Mucosa of descending colon (tissue), 3 donors: ENCODE measurements at regions not wholly inside any gene's neighbourhood (a gene's known extent, or its start where the extent isn't known, plus 50 kb on each side); places are given as distances from the start of the nearest gene placed in this dataset.

Experiments used
- ATAC-seq: fragments of 200-7000 bp; cut with Tn5 transposase; one replicate; pipeline ENCODE4 v1.9.1; 2020; ENCODE audit warnings: mild to moderate bottlenecking, moderate library complexity
- DNase-seq, 3 donors: peaks; one replicate each; pipeline ENCODE4 v3.0.0-alpha.2; 2020
- H3K36me3 ChIP-seq: fragments of 200-600 bp; one replicate; pipeline ENCODE4 v1.8.0; 2021; ENCODE audit warnings: low read depth, mild to moderate bottlenecking
- H3K4me1 ChIP-seq: fragments of 200-600 bp; one replicate; pipeline ENCODE4 v1.8.0; 2021; ENCODE audit warnings: low read depth, mild to moderate bottlenecking
- H3K4me3 ChIP-seq: fragments of 200-600 bp; one replicate; pipeline ENCODE4 v1.8.0; 2021; ENCODE audit warnings: mild to moderate bottlenecking
- H3K9me3 ChIP-seq: fragments of 200-600 bp; one replicate; pipeline ENCODE4 v1.8.0; 2021; ENCODE audit warnings: mild to moderate bottlenecking
- CTCF ChIP-seq: fragments of 200-600 bp; IDR thresholded peaks from one replicate; pipeline ENCODE4 v1.8.0; 2022; ENCODE audit warnings: antibody characterized with exemption, mild to moderate bottlenecking
- intact Hi-C, 2 donors: fragments of 100-400 bp; cut with DNase I in 1 of 2; cut with micrococcal nuclease in 1 of 2; formaldehyde crosslinking; loops; one replicate each; pipeline versions ENCODE4 v1.11.0 to v1.11.1; 2022; cut with DNase I, micrococcal nuclease
- donor health status: DM: no; HTN: no; CAD: no; lungs with moderate emphysema.
- donor health status: DM: no; HTN: no; CAD: no.
- donor health status: DM: no; HTN: yes; CAD: no.

DNA sequence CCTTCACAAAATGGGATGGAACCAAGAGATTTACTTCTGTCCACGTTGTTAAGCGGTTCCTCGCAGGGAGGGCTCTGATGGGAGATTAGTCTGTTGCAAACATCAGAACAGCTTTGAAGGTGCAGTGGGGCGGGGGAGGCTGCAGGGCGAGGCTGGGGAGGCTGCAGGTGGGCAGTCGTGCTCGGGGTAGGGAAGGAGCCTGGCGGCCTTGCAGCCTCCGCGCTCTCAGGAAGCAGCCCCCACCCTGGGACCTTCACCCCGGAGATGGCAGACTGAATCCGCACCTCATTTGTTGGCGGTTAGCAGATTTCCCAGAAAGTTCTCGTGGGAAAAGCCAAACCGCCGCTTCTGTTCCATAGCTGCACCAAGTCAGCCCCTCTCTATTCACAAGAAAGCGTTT is 237.3 kb downstream of the BRD1 start:
- intact Hi-C loops: no loop called here
- ATAC-seq (no peak), DNase-seq (no peak)
- Histone ChIP-seq H3K4me1 (no peaks in the 10 kb centered on the region), H3K4me3 (no peak overlapping the region), H3K36me3 (no peaks in the 10 kb centered on the region), H3K9me3 (no peaks in the 10 kb centered on the region)
- TF ChIP-seq CTCF: no peak

DNA sequence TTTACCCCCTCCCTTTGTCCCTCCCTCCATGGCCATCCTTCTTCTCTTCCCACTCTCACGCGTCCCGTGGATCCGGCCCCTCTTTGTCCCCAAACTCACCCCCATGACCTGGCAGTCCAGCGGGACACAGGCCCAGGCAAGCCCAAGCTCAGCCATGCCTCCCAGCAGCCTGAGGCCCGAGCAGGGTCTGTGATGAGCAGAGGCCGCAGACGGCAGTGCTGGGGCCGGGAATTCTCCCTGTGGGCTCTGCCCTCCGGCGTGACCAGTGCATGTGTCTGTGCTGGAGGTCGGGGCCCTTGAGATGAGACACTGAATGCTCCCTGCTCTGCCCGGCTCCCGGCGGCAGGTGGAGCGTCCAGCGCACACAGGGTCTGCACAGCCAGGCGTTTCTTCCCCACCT is 237.9 kb downstream of the BRD1 start:
- H3K36me3 ChIP-seq: no peaks in the 10 kb centered on the region
- ATAC-seq: no peak
- intact Hi-C loops: no loop called here
- no peak for TF ChIP-seq CTCF
- H3K9me3 ChIP-seq: no peaks in the 10 kb centered on the region
- H3K4me3 ChIP-seq: no peak overlapping the region
- H3K4me1 ChIP-seq: no peaks in the 10 kb centered on the region
- DNase-seq: peak in 1 of 3 donors; percentile 8

GRCh38 chr22:49589301-49589700 is 238.4 kb downstream of the BRD1 start:
- no peak for TF ChIP-seq CTCF
- Histone ChIP-seq H3K9me3 (no peaks in the 10 kb centered on the region), H3K36me3 (no peaks in the 10 kb centered on the region), H3K4me3 (no peak overlapping the region), H3K4me1 (no peaks in the 10 kb centered on the region)
- DNase-seq: no peak
- intact Hi-C loops: no loop called here
- ATAC-seq: no peak

- peak in 1 of 3 donors; percentile 14 for DNase-seq
These were observed 238.9 kb downstream of the BRD1 start for GRCh38 chr22:49588739-49589138.

GRCh38 chr22:49587987-49588386 is 239.7 kb downstream of the BRD1 start:
- ATAC-seq (no peak), DNase-seq (no peak)
- no peaks in the 10 kb centered on the region for H3K4me1 ChIP-seq
- TF ChIP-seq CTCF: no peak
- intact Hi-C loops: no loop called here
- H3K36me3 ChIP-seq: no peaks in the 10 kb centered on the region
- no peaks in the 10 kb centered on the region for H3K9me3 ChIP-seq
- no peak overlapping the region for H3K4me3 ChIP-seq

More at GRCh38 chr22:49588739-49589138, 238.9 kb downstream of the BRD1 start:
- intact Hi-C loops: no loop called here
- Histone ChIP-seq H3K4me3 (no peak overlapping the region), H3K4me1 (no peaks in the 10 kb centered on the region), H3K36me3 (no peaks in the 10 kb centered on the region), H3K9me3 (no peaks in the 10 kb centered on the region)
- ATAC-seq: no peak
- TF ChIP-seq CTCF: no peak

- DNase-seq: no peak
- ATAC-seq: no peak
- H3K4me3 ChIP-seq: no peak overlapping the region
- H3K9me3 ChIP-seq: no peaks in the 10 kb centered on the region
- no peak for TF ChIP-seq CTCF
- intact Hi-C loops: no loop called here
- H3K4me1 ChIP-seq: no peaks in the 10 kb centered on the region
- H3K36me3 ChIP-seq: no peaks in the 10 kb centered on the region
These were observed 240.3 kb downstream of the BRD1 start for GRCh38 chr22:49587421-49587820.
